Thyroid gland (tissue), 4 donors: ENCODE measurements at regions not wholly inside any gene's neighbourhood (a gene's known extent, or its start where the extent isn't known, plus 50 kb on each side); places are given as distances from the start of the nearest gene placed in this dataset.
A peak's percentile ranks its signal among the peaks of the same experiment; 100 is the strongest.

Source experiments
- DNase-seq, 2 donors: peaks; one replicate each; pipeline ENCODE4 v3.0.0-alpha.2; 2019
- H3K27ac ChIP-seq, 3 donors: fragments of 200-600 bp; sonication (generic); 1 replicate in 2 of 3; 2 replicates in 1 of 3; pipeline ENCODE4 v1.5.1; 2016 to 2019; ENCODE audit warnings: mild to moderate bottlenecking in 1 of 3, moderate library complexity in 1 of 3
- H3K27me3 ChIP-seq: fragments of 200-600 bp; sonication (generic); one replicate; pipeline ENCODE4 v1.5.1; 2019
- H3K36me3 ChIP-seq, 2 donors: fragments of 200-600 bp; sonication (generic); one replicate each; pipeline ENCODE4 v1.5.1; 2016 to 2019
- H3K4me1 ChIP-seq, 2 donors: fragments of 200-600 bp; sonication (generic); one replicate each; pipeline ENCODE4 v1.5.1; 2017 to 2019
- H3K4me3 ChIP-seq, 3 donors: fragments of 200-600 bp; sonication (generic); replicated peaks in 1 of 3; 1 replicate in 2 of 3; 2 replicates in 1 of 3; pipeline ENCODE4 v1.5.1; 2016; ENCODE audit warnings: mild to moderate bottlenecking in 1 of 3
- H3K9me3 ChIP-seq: fragments of 200-600 bp; sonication (generic); one replicate; pipeline ENCODE4 v1.5.1; 2017
- CTCF ChIP-seq, 6 experiments: fragments of 200-600 bp in 3 of 6; fragments of 450-650 bp in 3 of 6; sonication (generic) in 3 of 6; IDR thresholded peaks; one replicate each; pipeline ENCODE4 v1.5.1; 2016 to 2019; ENCODE audit warnings: antibody characterized with exemption in 6 of 6, mild to moderate bottlenecking in 2 of 6, inconsistent platforms in 1 of 6, moderate library complexity in 1 of 6
- POLR2A ChIP-seq, 2 donors: fragments of 450-650 bp; IDR thresholded peaks; one replicate each; pipeline ENCODE4 v1.6.1; 2017; ENCODE audit warnings: antibody characterized with exemption in 2 of 2, mild to moderate bottlenecking in 2 of 2, moderate library complexity in 1 of 2
- WGBS, 2 donors: methylation state at CpG; one replicate each; pipeline ENCODE4 v1.1.5; 2017; 5-methylcytosine and 5-hydroxymethylcytosine counted together
- intact Hi-C: fragments of 100-400 bp; cut with DNase I; formaldehyde crosslinking; loops from one replicate; pipeline ENCODE4 v1.15.1; 2023

- no peaks in the 10 kb centered on the region for H3K9me3 ChIP-seq
- no peak overlapping the region for H3K4me3 ChIP-seq
- intact Hi-C loops: no loop called here
- no peaks in the 10 kb centered on the region for H3K27me3 ChIP-seq
- no peak overlapping the region for H3K27ac ChIP-seq
- H3K4me1 ChIP-seq: peaks cover 4 to 5% of the 10 kb centered on the region in 2 donors
- DNase-seq: no peak
- TF ChIP-seq CTCF (IDR thresholded peaks at IDR 0.05): no peak
- no peaks in the 10 kb centered on the region for H3K36me3 ChIP-seq
- 86 to 90% methylated on average over 4 of the region's 4 CpGs for WGBS, 2 donors
Measured at GRCh38 chr1:214715126-214715525, 112.1 kb downstream of the CENPF start.

- Histone ChIP-seq H3K36me3 (no peaks in the 10 kb centered on the region), H3K27ac (no peak overlapping the region), H3K9me3 (no peaks in the 10 kb centered on the region), H3K27me3 (no peaks in the 10 kb centered on the region), H3K4me1 (peaks cover 4 to 5% of the 10 kb centered on the region in 2 donors), H3K4me3 (no peak overlapping the region)
- DNase-seq: peak; percentile 13 to 41
- no peak for TF ChIP-seq CTCF (IDR thresholded peaks at IDR 0.05)
- TF ChIP-seq POLR2A (IDR thresholded peaks at IDR 0.05): no peak
- 30 to 58% methylated on average over 7 of the region's 7 CpGs for WGBS, 2 donors
- intact Hi-C loops: no loop called here
Measured at GRCh38 chr1:214717351-214717750, 114.4 kb downstream of the CENPF start.

DNA sequence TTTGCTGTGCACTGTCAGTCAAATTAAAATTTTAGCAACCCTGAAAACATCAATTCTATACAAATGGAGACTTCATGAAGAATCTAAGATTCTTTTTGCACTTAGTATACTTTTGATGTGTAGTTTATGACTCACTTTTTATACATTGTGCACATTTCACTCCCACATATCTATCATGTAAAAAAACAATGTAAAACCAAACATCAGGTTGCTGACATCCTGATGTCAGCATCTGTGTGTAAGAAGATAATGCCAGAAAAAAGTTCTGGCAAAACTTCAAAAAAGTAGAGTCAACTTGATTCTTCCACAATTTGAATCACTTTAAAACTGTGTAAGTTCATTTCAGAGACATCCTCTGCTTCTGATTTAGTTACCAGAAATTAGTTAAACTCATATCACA is 115.7 kb downstream of the CENPF start:
- DNase-seq: no peak
- Histone ChIP-seq H3K4me3 (no peak overlapping the region), H3K4me1 (peaks cover 4 to 5% of the 10 kb centered on the region in 2 donors), H3K27me3 (no peaks in the 10 kb centered on the region), H3K9me3 (no peaks in the 10 kb centered on the region), H3K36me3 (no peaks in the 10 kb centered on the region), H3K27ac (no peak overlapping the region)
- intact Hi-C loops: no loop called here
- TF ChIP-seq CTCF (IDR thresholded peaks at IDR 0.05) (no peak), POLR2A (IDR thresholded peaks at IDR 0.05) (no peak)

DNA sequence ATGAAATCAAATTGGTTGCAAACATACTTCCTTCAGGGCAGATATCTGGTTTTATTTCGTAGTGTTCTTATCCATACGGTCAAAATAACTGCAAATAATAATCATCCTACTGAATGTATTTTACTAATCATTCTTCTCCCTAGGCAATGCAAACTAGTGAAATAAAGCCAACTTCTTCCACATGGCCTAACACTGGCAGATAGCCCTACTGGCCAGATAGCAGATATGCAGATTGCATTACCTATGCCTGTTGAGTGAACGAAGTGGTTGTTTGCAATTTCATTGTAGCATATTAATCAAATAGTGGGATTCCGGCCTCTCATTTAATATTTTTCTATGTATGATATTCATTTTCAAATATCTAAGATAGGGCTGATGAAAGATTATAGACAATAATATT is 116.2 kb downstream of the CENPF start:
- 70 to 84% methylated on average over 4 of the region's 4 CpGs for WGBS, 2 donors
- H3K36me3 ChIP-seq: no peaks in the 10 kb centered on the region
- no peak overlapping the region for H3K27ac ChIP-seq
- TF ChIP-seq POLR2A (IDR thresholded peaks at IDR 0.05): no peak
- TF ChIP-seq CTCF (IDR thresholded peaks at IDR 0.05): peak in 2 of 6 experiments; percentile 18 to 22
- intact Hi-C loops: no loop called here
- H3K9me3 ChIP-seq: no peaks in the 10 kb centered on the region
- no peak for DNase-seq
- no peaks in the 10 kb centered on the region for H3K27me3 ChIP-seq
- H3K4me1 ChIP-seq: peaks cover 4 to 5% of the 10 kb centered on the region in 2 donors
- no peak overlapping the region for H3K4me3 ChIP-seq

GRCh38 chr1:214720561-214720960 is 117.6 kb downstream of the CENPF start:
- intact Hi-C loops: no loop called here
- Histone ChIP-seq H3K27me3 (no peaks in the 10 kb centered on the region), H3K9me3 (no peaks in the 10 kb centered on the region), H3K4me3 (no peak overlapping the region), H3K4me1 (peaks cover 4 to 5% of the 10 kb centered on the region in 2 donors), H3K36me3 (no peaks in the 10 kb centered on the region), H3K27ac (no peak overlapping the region)
- DNase-seq: no peak
- TF ChIP-seq CTCF (IDR thresholded peaks at IDR 0.05) (no peak), POLR2A (IDR thresholded peaks at IDR 0.05) (no peak)
- WGBS, 2 donors: 46 to 69% methylated on average over 1 of the region's 1 CpG
